CD4-positive, alpha-beta T cell (primary cell): ENCODE measurements at regions not wholly inside any gene's neighbourhood (a gene's known extent, or its start where the extent isn't known, plus 50 kb on each side); places are given as distances from the start of the nearest gene placed in this dataset.
A peak's percentile ranks its signal among the peaks of the same experiment; 100 is the strongest.
"Not testable (repeated sequence)": the region's sequence is repeated elsewhere in the genome, so short reads cannot be mapped to it uniquely, and the experiment has no call there.

Experiments used
- ATAC-seq: fragments of 200-7000 bp; cut with Tn5 transposase; one replicate; pipeline ENCODE4 v1.10.0; 2022; ENCODE audit warnings: mild to moderate bottlenecking; ENCODE audit not compliant: poor library complexity
- CTCF ChIA-PET: fragments of 350-600 bp; sonication (Branson Sonifier 250); formaldehyde crosslinking; loops from one replicate; lab custom pipeline; 2021; ENCODE audit warnings: antibody characterized with exemption, inconsistent platforms; lab: Charles Lee
- POLR2A ChIA-PET: fragments of 350-600 bp; sonication (Branson Sonifier 250); formaldehyde crosslinking; loops from one replicate; lab custom pipeline; 2021; ENCODE audit warnings: antibody characterized with exemption, inconsistent platforms; lab: Charles Lee
- DNase-seq, 14 experiments: peaks; one replicate each; pipeline ENCODE4 v3.0.0-alpha.2; 2013 to 2020; ENCODE audit warnings: mixed read lengths in 2 of 14
- H3K27ac ChIP-seq, 2 donors: one replicate each; pipeline versions ENCODE4 v1.5.1 to v1.7.0; 2013; ENCODE audit warnings: low read length in 2 of 2, low read depth in 1 of 2, mild to moderate bottlenecking in 1 of 2
- H3K27me3 ChIP-seq, 2 experiments: 1 replicate in 1 of 2; 2 replicates in 1 of 2; pipeline versions ENCODE4 v1.6.1 to v1.7.0; 2013; ENCODE audit warnings: low read length in 2 of 2, control low read depth in 1 of 2, mild to moderate bottlenecking in 1 of 2, moderate library complexity in 1 of 2; ENCODE audit not compliant: insufficient read depth in 2 of 2, control insufficient read depth in 1 of 2
- H3K36me3 ChIP-seq: one replicate; pipeline ENCODE4 v1.6.1; 2013; ENCODE audit warnings: low read length, control low read depth; ENCODE audit not compliant: insufficient read depth
- H3K4me1 ChIP-seq: one replicate; pipeline ENCODE4 v1.6.1; 2013; ENCODE audit warnings: low read length, control low read depth; ENCODE audit not compliant: insufficient read depth
- H3K4me3 ChIP-seq: one replicate; pipeline ENCODE4 v1.5.1; 2013; ENCODE audit warnings: mild to moderate bottlenecking, low read length, moderate library complexity
- H3K9me3 ChIP-seq, 2 experiments: 1 replicate in 1 of 2; 2 replicates in 1 of 2; pipeline versions ENCODE4 v1.6.1 to v1.7.0; 2013; ENCODE audit warnings: low read length in 2 of 2, mild to moderate bottlenecking in 2 of 2, control low read depth in 1 of 2, moderate library complexity in 1 of 2; ENCODE audit not compliant: control insufficient read depth in 1 of 2, insufficient read depth in 1 of 2
- H3K27ac Mint-ChIP-seq: one replicate; pipeline ENCODE4 v1.8.0; 2020; ENCODE audit warnings: mixed read lengths
- H3K27me3 Mint-ChIP-seq: one replicate; pipeline ENCODE4 v1.8.0; 2021; ENCODE audit warnings: mixed read lengths
- H3K36me3 Mint-ChIP-seq: one replicate; pipeline ENCODE4 v1.8.0; 2021; ENCODE audit warnings: low read depth, mixed read lengths
- H3K4me1 Mint-ChIP-seq: one replicate; pipeline ENCODE4 v1.8.0; 2021; ENCODE audit warnings: low read depth, mixed read lengths
- H3K4me3 Mint-ChIP-seq: one replicate; pipeline ENCODE4 v1.8.0; 2020; ENCODE audit warnings: mild to moderate bottlenecking, mixed read lengths
- H3K9me3 Mint-ChIP-seq: one replicate; pipeline ENCODE4 v1.8.0; 2020; ENCODE audit warnings: mixed read lengths
- CTCF ChIP-seq: fragments of 200-600 bp; IDR thresholded peaks from one replicate; pipeline ENCODE4 v1.8.0; 2022; ENCODE audit warnings: antibody characterized with exemption, mild to moderate bottlenecking
- intact Hi-C, 2 experiments: fragments of 100-400 bp; cut with DNase I in 1 of 2; cut with micrococcal nuclease in 1 of 2; formaldehyde crosslinking; loops; one replicate each; pipeline versions ENCODE4 v1.15.1 to v1.9.0; 2023 to 2025; cut with DNase I, micrococcal nuclease

- Mint-ChIP-seq H3K9me3 (peaks cover 3% of the 10 kb centered on the region), H3K36me3 (no peaks in the 10 kb centered on the region), H3K4me1 (peaks cover 6% of the 10 kb centered on the region), H3K4me3 (no peak overlapping the region), H3K27ac (no peak overlapping the region), H3K27me3 (no peaks in the 10 kb centered on the region)
- Histone ChIP-seq H3K27me3 (no peaks in the 10 kb centered on the region), H3K4me3 (no peak overlapping the region), H3K9me3 (no peaks in the 10 kb centered on the region), H3K36me3 (no peaks in the 10 kb centered on the region), H3K27ac (no peak overlapping the region), H3K4me1 (peaks cover 5% of the 10 kb centered on the region)
- POLR2A ChIA-PET: no interaction called here
- intact Hi-C loops: no loop called here
- TF ChIP-seq CTCF: no peak
- no peak for DNase-seq
- no peak for ATAC-seq
- CTCF ChIA-PET: no interaction called here
These were observed 131.3 kb downstream of the LPIN1 start for GRCh38 chr2:11877764-11878163.

- H3K36me3 Mint-ChIP-seq, H3K4me3 ChIP-seq, ATAC-seq, H3K27ac Mint-ChIP-seq, POLR2A ChIA-PET, H3K36me3 ChIP-seq, H3K4me3 Mint-ChIP-seq, intact Hi-C loops, H3K9me3 Mint-ChIP-seq, H3K27ac ChIP-seq, DNase-seq, H3K27me3 ChIP-seq, H3K4me1 Mint-ChIP-seq, CTCF ChIA-PET, H3K27me3 Mint-ChIP-seq, H3K4me1 ChIP-seq: not testable (repeated sequence)
- peaks cover 0 to 15% of the 10 kb centered on the region in 2 experiments for H3K9me3 ChIP-seq
These were observed 138.8 kb downstream of the LPIN1 start for GRCh38 chr2:11885253-11885652.

- H3K27ac ChIP-seq, H3K4me1 Mint-ChIP-seq, ATAC-seq, H3K4me1 ChIP-seq, H3K27ac Mint-ChIP-seq, H3K36me3 ChIP-seq, H3K27me3 Mint-ChIP-seq, H3K4me3 ChIP-seq, POLR2A ChIA-PET, H3K4me3 Mint-ChIP-seq, H3K27me3 ChIP-seq, H3K9me3 Mint-ChIP-seq, intact Hi-C loops: not testable (repeated sequence)
- H3K36me3 Mint-ChIP-seq: peaks cover 13% of the 10 kb centered on the region
- CTCF ChIA-PET: interaction anchor here (0.8 kb wide), 1 partner anchor 765 kb away, joined by 3 read pairs; no protein-coding TSS in a partner anchor
- peaks cover 5 to 22% of the 10 kb centered on the region in 2 experiments for H3K9me3 ChIP-seq
- peak in 3 of 14 experiments; percentile 18 to 46 (median 28) for DNase-seq
These were observed 140.5 kb downstream of the LPIN1 start for GRCh38 chr2:11886899-11887298.

- DNase-seq: no peak
- no peak overlapping the region for H3K4me3 ChIP-seq
- Mint-ChIP-seq H3K4me1 (no peaks in the 10 kb centered on the region), H3K27ac (no peak overlapping the region), H3K9me3 (peaks cover 8% of the 10 kb centered on the region), H3K36me3 (peaks cover 13% of the 10 kb centered on the region), H3K27me3 (no peaks in the 10 kb centered on the region), H3K4me3 (no peak overlapping the region)
- ChIA-PET POLR2A (no interaction called here), CTCF (no interaction called here)
- no peak for ATAC-seq
- no peaks in the 10 kb centered on the region for H3K27me3 ChIP-seq
- H3K4me1 ChIP-seq: no peaks in the 10 kb centered on the region
- H3K9me3 ChIP-seq: peaks cover 5 to 22% of the 10 kb centered on the region in 2 experiments
- intact Hi-C loops: no loop called here
- no peaks in the 10 kb centered on the region for H3K36me3 ChIP-seq
- H3K27ac ChIP-seq: no peak overlapping the region
- no peak for TF ChIP-seq CTCF
These were observed 142.8 kb downstream of the LPIN1 start for GRCh38 chr2:11889101-11889850.
